Activated CD8-positive, alpha-beta memory T cell treated with anti-CD3 and anti-CD28 coated beads, Interleukin-2, amount 50 U/mL, for 1 hour (primary cell): ENCODE measurements at regions not wholly inside any gene's neighbourhood (a gene's known extent, or its start where the extent isn't known, plus 50 kb on each side); places are given as distances from the start of the nearest gene placed in this dataset.
"Not testable (repeated sequence)": the region's sequence is repeated elsewhere in the genome, so short reads cannot be mapped to it uniquely, and the experiment has no call there.

Experiments
- DNase-seq: peaks from one replicate; pipeline ENCODE4 v3.0.0-alpha.2; 2020; ENCODE audit errors: extremely low read depth

DNA sequence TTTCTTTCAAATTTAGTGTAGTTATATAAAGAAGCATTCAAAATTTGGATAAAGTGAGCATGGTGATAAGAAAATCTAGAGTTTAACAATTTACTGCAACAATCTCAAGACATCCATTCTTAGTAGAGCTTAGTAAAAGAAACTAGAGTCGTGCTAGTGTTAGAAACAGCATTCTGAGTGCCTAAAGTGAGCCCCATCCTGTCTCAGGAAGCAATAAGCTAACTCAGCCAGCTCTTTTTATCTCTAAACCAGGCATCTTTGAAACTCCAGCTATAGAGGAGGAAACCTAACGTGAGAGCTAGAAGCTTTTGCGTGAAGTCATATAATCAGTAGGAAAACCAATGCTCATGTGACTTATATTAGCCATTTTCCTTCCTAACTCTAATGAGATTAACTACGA is 1187.1 kb upstream of the EPHA6 start:
- DNase-seq = no peak

DNA sequence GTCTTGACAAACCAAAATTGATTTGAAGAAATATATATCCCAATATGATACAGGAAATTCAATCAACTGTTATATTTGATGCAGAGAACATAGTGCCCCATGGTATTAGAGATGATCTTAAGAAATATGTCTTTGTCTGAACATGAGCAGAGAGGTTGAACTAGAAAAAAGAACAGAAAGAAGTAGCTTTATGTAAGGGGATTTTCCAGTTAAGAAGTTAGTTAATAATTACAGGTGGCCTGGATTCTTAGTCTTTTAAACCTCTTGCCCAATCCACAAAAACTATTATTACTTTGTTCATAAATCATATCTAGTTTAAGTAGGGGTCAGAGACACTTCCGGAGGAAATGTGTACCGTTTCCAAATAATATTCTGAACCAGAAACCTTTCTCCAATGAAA is 1186.7 kb upstream of the EPHA6 start:
- no peak for DNase-seq

DNA sequence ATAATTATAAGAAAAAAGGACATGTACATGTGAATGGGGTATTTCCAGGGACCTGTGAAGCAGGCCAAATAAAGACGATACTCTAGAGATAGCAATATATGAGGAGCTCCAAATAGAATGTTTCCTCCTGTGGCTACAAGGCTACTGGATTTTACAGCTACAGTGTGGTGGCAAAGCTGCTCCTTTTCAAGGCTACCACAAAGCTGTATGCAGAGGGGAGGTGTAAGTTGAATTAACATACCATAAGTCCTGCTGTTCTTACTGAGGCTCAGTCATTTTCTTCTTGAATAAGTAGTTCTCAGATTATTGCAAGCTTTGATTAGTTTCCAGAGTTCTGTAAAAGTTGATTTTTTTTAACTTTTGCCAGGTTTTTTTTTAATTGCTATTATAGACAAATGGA is 1184.6 kb upstream of the EPHA6 start:
- no peak for DNase-seq

GRCh38 chr3:95645291-95645690 is 1169.1 kb upstream of the EPHA6 start:
- DNase-seq = no peak

- no peak for DNase-seq
These were observed 1159.6 kb upstream of the EPHA6 start for GRCh38 chr3:95654570-95655362.

DNA sequence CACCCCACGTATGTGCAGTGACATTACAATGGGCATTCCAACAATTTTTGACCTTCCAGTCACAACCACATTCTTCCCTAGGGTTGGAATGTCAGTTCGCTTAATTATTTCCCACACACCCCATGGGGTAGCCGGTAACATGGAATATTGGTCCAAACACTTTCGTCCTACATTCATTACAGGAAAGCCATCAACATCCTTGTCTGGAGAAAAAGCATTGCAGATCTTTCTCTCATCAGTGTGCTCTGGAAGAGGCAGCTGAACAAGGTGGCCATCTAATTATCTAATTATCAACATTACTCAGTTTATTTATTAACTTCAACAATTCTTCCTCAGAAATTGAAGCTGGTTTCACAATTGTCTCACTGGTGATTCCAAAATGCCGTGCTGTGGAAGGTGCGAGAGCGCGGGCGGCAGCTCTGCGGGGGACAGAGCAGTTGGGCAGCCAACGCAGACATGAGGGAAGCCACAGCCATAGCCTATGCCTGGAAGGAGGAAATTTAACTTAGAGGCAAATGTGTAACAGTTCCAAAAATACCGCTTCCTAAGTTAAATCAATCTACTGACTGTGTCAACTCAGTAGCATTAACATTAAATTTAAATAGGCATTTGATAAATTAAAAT is 1158.9 kb upstream of the EPHA6 start:
- no peak for DNase-seq

GRCh38 chr3:95670765-95671164 is 1143.6 kb upstream of the EPHA6 start:
- no peak for DNase-seq

GRCh38 chr3:95673215-95673614 is 1141.2 kb upstream of the EPHA6 start:
- no peak for DNase-seq

GRCh38 chr3:95705786-95706418 is 1108.5 kb upstream of the EPHA6 start:
- no peak for DNase-seq

DNA sequence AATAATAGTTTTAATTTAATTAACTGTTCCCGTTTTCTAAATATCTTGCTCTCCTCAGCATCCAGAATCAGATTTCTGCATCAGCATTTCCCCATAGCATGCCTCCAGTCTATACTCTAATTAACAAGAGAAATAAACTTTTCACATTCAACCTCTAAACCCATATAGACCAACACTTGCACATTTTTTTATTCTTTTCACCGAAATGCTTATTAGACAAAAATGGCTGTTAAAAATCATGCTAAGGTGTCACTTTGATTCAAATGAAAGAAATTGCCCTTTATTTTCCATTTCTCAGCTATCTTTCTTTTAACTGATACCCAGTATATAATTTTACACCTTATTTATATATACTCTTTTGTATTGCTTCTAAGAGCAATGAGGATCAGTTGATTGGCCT is 1107.1 kb upstream of the EPHA6 start:
- no peak for DNase-seq

DNA sequence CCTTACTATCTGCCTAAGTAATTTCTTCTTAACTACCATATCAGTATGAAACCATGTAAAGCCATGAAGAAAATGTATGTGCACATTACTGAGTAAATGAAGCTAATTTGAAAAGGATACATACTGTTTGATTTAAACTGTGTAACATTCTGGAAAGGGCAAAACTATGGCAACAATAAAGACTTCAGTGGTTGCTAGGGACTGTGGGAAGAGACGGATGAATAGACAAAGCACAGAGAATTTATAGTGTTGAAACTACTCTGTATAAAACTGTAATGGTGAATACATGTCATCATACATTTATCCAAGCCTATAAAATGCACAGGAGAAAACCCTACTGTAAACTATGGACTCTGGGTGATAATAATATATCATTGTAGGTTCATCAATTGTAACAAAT is 1103.7 kb upstream of the EPHA6 start:
- no peak for DNase-seq

GRCh38 chr3:95711789-95712188 is 1102.6 kb upstream of the EPHA6 start:
- DNase-seq = no peak

DNA sequence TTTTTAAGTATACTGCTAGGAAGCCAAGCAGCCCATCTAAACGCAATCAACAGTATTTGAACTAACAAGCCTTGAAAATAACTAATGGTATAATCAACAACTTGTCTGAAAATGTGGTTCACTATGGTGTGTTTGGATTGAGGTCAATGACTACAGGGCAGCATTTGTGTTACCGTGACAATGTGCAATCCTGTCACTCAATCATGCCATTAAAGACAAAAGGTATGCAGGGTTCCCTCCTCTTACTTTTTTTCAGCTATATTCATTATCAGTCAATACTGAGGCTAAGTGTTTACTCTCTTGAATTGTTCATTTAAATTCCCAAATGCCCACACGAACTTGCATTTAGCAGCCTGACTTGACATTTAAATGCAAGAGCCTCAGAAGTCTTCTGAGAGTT is 1099.3 kb upstream of the EPHA6 start:
- no peak for DNase-seq

GRCh38 chr3:95717048-95717447 is 1097.3 kb upstream of the EPHA6 start:
- DNase-seq = no peak

DNA sequence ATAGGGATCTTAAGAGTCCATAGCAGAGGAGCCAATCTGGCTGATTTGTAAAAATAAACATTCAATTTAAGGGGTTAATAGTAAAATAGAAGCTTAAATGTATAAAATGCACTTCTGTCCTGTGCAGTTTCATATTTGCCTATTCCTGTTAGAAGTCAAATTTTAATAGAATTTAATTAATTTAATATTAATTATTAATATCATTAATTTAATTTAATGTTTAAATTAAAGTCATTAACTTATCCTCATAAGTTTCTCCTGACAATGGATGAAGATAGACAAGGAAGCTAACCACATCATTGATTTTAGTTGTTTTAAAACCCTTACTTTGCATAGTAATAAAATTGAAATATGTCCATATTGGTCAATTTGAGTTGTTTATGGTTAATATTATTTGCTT is 1096.2 kb upstream of the EPHA6 start:
- no peak for DNase-seq

DNA sequence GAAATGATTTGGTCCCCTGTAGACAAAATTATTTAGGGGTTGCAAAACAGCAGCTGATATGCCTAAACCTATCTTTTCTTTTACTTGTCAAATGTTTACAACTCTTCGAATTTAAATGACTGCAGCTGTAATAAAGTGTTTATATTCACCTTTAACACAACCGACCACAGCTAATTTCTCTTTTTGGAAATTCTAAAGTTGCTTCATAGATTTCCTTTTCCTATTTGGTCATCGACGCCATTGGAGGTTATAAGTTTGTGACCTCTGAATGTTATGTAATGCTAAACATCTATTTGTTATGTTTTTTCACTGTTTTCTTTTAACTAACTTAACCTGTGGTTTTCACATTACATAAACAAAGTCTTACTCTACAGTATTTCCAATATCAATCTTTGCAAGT is 1094.9 kb upstream of the EPHA6 start:
- DNase-seq = no peak

GRCh38 chr3:95721938-95722337 is 1092.5 kb upstream of the EPHA6 start:
- DNase-seq = no peak

DNA sequence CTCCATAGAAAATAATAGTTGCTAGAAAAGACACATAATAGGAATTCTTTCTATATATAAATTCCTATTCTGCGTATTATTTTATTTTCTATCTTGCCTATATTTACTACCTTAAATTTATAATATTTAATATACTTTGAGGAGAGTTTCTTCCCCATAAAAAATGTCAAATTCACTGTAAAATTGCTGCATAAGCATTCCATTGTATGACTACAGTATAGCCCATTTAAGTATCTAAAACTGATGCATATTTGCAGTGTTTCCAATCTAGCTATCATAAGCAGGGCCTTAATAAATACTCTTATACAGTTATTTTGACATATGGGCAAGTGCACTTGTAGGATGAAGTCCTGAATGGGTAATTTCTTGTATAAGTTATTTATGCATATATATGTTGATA is 1088.6 kb upstream of the EPHA6 start:
- DNase-seq = no peak

DNA sequence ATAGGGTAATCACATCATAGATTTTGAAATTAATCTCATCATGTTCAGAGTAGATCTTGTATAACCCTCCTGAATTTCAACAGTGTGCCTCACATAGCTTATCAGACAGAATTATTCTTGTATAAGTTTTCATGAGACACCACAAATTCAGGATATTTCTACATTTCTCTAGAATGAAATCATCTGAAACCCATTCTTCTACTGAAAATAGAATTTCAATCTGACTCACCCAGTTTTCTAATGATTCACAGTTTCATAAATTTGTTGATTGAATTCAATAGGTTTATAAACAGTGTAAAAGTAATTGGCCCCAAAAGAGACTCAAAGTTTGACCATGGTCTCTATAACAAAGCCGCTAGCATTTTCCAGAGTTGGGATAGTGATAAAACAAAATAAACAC is 1082.6 kb upstream of the EPHA6 start:
- DNase-seq = no peak

- DNase-seq = no peak
These were observed 1081.1 kb upstream of the EPHA6 start for GRCh38 chr3:95733336-95733735.

DNA sequence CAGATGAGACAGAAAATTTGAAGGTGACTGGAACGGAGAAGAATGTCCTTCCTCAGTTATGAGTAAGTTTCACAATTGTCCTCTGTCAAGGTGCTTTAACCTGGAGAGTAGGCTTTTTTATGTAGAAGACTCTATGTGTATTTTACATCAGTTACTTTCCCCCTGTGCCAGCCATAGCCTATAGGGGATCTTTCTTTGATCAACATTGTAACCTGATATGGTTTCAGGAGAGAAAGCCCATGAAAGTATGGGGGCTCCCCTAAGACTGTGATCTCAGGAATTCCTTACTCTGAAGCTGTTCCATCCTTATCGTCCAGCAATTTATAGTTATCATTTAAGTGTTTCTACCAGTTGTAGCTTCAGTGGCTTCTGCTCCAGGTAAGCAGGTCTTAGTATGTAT is 1076.3 kb upstream of the EPHA6 start:
- no peak for DNase-seq

DNA sequence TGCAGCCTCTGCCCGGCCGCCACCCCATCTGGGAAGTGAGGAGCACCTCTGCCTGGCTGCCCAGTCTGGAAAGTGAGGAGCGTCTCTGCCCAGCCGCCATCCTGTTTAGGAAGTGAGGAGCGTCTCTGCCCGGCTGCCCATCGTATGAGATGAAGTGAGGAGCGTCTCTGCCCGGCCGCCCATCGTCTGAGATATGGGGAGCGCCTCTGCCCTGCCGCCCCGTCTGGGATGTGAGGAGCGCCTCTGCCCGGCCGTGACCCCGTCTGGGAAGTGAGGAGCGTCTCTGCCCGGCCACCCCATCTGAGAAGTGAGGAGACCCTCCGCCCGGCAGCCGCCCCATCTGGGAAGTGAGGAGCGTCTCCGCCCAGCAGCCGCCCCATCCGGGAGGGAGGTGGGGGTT is 1069.5 kb upstream of the EPHA6 start:
- DNase-seq = not testable (repeated sequence)

DNA sequence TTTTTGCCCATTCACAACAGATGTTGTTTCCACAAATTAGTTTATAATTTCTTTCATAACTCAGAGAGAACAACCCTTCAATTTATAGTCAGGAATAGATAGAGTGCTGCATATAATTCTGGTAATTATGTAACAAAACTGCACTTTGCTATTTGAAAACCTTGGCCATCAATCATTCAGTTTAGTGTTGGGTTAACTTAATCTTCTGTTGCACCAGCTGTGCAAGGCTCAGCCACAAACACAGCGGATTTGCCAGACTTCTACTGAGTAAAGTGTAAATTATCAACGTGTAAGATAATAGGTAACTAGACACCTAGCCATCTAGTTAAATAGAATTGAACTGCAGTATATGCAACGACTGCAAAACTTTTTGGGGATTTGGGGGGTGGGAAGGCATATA is 1064.3 kb upstream of the EPHA6 start:
- DNase-seq = no peak
